Stimulated activated CD8-positive, alpha-beta memory T cell treated with anti-CD3 and anti-CD28 coated beads, Interleukin-15, amount 100 ng/mL, for 48 hours (primary cell): ENCODE measurements at regions not wholly inside any gene's neighbourhood (a gene's known extent, or its start where the extent isn't known, plus 50 kb on each side); places are given as distances from the start of the nearest gene placed in this dataset.
"Not testable (repeated sequence)": the region's sequence is repeated elsewhere in the genome, so short reads cannot be mapped to it uniquely, and the experiment has no call there.

Experiments
- DNase-seq, 2 donors: peaks; one replicate each; pipeline ENCODE4 v3.0.0-alpha.2; 2020; ENCODE audit warnings: low read depth in 2 of 2

GRCh38 chr18:39308931-39309521, 1743.4 kb upstream of the CELF4 start:
- DNase-seq = not testable (repeated sequence)

DNA sequence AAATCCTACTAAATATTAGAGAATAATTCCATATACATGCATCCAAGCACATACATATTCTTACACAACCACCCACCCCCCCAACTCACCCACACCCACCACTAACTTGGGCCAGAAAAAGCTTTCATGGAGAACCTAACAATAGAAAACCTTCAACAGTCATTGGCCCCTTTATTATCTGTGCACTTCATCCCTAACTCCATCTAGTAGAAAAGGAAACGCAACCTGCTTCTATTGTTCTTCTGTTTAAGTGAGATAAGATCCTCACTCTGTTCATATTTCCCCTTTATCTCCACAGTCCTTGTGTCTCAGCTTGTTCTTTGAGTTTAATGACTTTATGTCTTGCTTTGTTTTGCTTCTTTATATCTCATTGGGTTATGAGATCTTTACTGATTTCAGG, 1740.2 kb upstream of the CELF4 start:
- no peak for DNase-seq

- DNase-seq = no peak
These were observed 1736.9 kb upstream of the CELF4 start for GRCh38 chr18:39302481-39302880.

- no peak for DNase-seq
These were observed 1733.6 kb upstream of the CELF4 start for GRCh38 chr18:39299152-39299551.

- DNase-seq = no peak
These were observed 1731.6 kb upstream of the CELF4 start for GRCh38 chr18:39297225-39297624.

GRCh38 chr18:39296293-39296888, 1730.8 kb upstream of the CELF4 start:
- DNase-seq = no peak

- DNase-seq = no peak
These were observed 1711.2 kb upstream of the CELF4 start for GRCh38 chr18:39276764-39277163.

- DNase-seq = no peak
These were observed 1708.9 kb upstream of the CELF4 start for GRCh38 chr18:39274535-39274934.

DNA sequence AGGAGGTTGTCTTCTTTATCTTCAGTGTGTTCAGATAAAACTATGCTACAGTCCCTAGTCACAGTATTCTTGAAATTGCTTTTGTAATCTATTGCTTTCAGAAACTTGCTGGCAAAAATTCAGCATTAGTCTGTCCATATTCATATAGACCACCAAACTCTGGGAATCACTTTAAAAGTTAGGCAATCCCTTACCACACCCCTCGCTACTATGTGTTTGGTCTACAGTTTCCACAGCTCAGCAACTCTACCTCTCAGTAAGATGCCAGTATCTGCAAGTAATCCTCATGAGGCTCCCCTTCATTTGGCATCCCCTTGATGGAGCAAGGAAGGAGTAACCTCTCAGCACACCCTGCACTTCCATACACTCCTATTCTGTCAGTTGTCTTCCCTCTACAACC, 1706.6 kb upstream of the CELF4 start:
- no peak for DNase-seq

DNA sequence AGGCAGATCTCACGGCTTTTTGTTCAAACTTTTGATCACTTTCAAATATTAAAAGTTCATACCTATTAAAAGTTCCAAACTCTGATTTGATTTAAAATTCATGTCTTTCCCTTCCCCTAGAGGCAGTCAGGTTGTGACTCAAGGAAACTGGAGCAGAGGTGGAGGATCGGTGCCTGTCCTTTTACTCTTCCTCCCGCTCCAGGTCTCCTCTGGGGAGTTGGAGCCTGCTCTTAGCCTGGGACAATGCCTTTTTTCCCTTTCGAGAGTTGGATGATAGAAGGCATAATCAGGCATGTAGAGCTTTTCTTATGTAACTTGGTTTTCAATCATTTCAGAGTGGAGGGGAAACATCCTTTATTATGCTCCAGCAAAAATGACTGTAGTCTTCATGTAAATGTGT, 1706.1 kb upstream of the CELF4 start:
- DNase-seq = no peak

DNA sequence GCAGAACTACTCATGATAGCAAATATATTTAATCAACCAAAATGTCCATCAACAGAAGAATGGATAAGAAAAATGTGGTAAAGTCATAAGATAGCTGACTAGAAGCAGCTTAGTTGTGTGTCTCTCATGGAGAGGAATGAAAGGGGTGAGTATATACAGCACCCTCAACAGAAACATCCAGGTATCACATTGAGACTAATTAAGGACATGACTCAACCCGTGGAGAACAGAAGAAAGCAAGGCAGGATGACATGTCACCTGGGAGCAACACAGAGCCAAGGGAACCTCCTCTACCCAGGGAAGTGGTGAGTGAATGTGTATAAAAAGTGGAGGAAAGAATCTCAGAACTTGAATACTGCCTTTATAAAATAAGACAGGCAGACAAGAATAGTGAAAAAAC, 1695.0 kb upstream of the CELF4 start:
- no peak for DNase-seq

GRCh38 chr18:39259736-39260135, 1694.1 kb upstream of the CELF4 start:
- no peak for DNase-seq

DNA sequence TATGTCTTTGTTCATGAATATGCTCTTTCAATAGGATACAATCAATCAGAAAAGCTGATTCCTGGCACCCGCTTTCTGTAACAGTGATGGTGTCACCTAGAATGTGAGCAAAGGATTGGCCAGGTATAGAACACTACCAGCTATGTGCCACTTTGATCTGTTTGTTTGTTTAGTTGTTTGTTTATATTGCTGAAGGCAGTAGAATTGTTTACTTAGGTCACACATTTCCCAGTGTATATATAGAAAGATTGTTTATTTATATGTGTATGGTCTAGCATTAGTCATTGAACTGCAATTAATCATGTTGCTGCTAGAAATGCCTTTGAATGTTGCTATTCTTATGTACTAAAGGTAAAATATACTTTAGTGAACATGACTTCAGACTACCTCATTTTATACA, 1678.6 kb upstream of the CELF4 start:
- no peak for DNase-seq

DNA sequence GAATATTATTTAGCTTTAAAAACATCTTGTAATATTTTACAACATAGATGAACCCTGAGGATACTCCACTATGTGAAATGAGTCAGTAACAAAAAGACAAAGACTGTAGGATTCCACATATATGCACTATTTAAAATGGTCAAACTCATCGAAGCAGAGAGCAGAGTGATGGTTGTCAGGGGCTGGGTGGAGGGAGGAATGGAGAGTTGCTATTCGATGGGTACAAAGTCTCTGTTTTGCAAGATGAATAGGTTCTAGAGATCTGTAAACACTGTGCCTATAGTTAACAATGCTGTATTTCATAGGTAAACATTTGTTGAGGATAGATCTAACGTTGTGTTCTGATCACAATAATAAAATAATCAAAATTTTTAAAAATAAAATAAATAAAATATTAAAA, 1675.9 kb upstream of the CELF4 start:
- DNase-seq = no peak

DNA sequence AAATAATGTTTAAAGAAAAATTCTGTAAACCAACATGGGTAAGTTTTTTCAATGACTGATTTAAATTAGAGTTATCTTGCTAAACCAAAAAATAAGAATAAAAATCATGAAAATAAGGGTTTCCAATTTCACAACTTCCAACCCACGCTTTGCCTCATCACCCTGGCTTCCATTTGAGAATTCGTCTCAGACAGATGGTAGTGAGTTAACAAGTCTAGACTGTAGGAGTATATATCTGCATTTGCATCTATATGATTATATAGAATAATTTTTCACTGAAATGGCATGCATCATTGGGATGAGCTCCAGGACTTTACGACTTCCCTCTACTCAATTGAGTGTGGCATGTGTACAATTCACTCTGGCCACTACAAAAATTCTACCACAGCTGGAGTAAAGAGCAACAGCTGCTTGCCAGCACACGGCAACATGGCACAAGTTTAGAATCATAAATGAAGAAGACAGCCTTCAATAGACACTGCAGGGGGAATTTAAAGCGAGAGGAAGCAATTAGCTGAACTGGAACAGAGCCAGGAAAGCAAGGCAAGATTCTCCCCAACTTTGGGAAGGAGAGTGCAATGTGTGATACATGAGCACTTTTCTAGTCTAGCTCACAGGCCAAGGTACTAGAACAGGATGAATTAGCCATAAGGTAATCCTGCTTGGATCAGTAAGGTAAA, 1673.5 kb upstream of the CELF4 start:
- DNase-seq = no peak

DNA sequence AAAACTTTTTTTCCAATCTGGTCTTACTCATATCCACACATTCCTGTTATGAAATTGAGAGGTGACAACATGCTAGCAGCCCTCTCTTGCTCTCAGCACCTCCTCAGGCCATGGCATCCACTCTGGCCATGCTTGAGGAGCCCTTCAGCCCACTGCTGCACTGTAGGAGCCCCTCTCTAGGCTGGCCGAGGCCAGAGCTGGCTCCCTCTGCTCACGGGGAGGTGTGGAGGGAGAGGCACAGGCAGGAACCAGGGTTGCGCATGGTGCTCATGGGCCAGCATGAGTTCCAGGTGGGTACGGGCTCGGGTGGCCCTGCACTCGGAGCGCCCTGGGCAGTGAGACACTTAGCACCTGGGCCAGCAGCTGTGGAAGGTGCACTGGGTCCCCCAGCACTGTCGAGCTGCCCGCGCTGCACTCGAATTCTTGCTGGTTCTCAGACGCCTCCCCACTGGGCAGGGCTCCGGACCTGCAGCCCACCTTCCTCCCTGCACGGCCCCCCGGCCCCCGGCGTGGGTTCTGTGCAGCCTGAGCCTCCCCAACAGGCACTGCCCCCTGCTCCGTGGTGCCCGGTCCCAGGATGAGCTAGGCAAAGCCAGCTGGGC, 1669.6 kb upstream of the CELF4 start:
- no peak for DNase-seq

- no peak for DNase-seq
These were observed 1667.3 kb upstream of the CELF4 start for GRCh38 chr18:39232937-39233336.

DNA sequence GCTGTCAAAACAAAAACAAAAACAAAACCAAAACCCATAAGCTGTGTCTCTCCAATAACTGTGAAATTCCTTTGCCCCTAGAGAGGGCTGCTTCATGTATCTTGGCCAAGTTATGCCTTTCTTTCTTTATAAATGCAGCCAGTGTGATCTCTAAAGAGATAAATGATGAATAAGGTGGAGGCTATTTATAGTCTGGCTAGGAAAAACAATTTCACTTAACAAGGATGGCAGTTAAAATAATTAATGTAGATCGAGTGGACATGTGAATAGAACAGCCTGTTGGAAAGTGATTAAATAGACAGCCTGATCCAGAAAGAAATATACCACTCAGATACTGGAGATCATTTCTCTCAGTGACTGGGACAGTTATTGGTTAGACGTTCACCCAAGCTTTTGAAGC, 1666.9 kb upstream of the CELF4 start:
- DNase-seq = no peak

DNA sequence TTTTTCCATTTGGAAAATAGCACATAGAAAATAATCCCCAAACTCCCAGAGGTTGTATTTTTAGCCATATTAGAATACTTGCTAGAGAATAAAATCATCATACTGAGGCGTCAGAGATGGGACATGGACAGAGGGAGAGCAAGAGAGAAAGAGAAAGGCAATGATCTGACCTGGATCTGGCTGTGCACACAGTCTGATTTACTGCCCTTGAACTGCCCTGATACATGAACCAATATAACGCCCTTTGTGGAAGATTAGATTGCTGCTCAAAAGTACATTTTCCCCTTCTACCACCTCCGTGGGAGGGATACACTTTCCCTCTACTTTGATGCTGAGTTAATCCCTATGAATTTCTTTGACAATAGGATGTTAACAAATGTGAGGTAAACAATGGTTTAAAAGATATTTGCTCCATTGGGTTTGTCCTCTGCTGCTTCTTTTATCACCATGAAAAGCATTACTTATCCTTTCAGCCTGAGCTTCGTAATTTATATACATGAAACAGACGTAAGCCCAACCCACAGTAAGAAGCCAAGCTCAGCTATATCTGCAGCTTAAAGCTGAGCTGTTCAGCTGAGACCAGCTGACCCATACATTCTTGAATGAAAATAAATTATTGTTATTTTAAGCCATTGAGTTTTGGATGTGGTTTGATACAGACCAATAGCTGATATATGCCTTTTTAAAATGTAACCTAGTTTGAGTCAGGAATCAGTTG, 1664.6 kb upstream of the CELF4 start:
- DNase-seq = no peak

- not testable (repeated sequence) for DNase-seq
These were observed 1662.2 kb upstream of the CELF4 start for GRCh38 chr18:39227769-39228168.

DNA sequence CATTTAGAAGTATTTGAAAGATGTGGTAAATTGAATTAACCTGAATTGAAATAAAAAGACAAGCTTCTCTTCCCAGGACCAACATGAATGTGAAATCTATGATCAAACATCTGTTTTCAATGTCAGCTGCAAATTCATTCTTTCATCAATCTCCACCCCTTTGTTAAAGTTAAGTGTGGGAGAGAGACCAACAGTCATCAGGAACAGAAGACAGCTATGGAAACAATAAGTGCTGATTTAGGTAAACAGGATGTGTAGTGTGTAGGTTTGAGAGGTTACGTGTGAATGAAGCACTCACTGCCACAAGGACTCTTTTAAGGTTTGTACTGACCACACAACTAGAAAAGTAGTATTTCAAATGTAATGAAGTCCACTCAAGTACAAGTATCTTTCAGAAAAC, 1659.8 kb upstream of the CELF4 start:
- DNase-seq = no peak

GRCh38 chr18:39223283-39223682, 1657.7 kb upstream of the CELF4 start:
- DNase-seq = no peak
